Right hindlimb (tissue), 1 donor: ENCODE measurements at regions not wholly inside any gene's neighbourhood (a gene's known extent, or its start where the extent isn't known, plus 50 kb on each side); places are given as distances from the start of the nearest gene placed in this dataset.
"Not testable (repeated sequence)": the region's sequence is repeated elsewhere in the genome, so short reads cannot be mapped to it uniquely, and the experiment has no call there.

Experiments
- DNase-seq: peaks from one replicate; pipeline ENCODE4 v3.0.0-alpha.2; 2018

DNA sequence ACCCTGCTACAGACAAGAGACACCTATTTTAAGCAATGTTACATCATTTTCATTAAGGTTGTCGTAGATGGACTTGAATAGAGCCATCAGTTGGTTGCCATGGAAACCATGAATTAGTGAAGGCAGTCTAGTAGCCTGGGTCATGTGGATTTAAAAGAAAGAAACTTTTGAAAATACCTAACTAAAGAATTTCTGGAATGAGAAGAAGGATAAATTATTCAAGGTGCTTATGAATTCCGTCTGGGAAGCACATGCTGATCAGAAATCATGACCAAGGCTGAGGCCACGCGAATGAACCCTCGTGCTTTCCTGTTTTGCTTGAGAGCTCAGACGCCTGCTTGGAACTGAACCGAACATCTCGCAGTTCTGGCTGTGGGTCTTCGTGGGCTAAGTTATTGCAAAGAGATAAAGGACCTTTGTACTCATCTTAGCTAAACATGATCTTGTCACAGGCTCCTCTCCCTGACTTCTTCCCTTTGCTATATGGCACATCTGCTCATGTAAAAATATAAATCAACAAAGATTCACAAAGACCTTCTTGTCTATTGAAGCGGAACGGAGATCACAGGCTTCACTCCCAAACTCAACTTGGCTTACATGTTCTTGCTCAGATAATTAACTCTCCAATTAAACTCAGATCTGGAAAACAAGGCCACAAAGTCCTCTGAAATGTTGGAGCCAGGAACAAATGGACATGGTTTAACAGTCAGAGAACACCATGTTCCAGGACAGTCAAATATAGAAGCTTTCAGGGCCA lies 140.2 kb downstream of the NUFIP1 start:
- DNase-seq, result no peak

DNA sequence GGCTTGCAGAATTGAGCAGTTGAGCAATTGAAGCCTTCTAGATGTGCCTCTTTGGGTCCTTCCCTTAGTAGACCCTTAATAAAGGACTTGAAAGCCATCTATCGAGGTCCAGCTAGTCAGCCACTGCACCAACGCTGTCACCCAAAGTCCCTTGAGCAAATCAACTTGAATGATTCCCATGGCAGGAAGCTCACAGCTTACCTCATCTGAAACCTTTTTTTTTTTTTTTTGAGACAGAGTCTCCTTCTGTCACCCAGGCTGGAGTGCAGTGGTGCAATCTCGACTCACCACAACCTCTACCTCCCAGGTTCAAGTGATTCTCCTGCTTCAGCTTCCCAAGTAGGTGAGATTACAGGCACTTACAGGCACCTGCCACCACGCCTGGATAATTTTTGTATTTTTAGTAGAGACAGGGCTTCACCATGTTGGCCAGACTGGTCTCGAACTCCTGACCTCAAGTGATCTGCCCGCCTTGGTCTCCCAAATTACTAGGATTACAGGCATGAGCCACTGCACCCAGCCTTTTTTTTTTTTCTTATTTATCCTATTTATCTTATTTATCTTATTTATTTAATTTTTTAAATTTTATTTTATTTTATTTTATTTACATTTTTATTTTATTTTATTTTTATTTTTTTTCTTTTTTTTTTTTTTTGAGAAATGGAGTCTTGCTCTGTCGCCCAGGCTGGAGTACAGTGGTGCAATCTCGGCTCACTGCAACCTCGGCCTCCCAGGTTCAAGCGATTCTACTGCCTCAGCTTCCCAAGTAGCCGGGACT lies 143.8 kb downstream of the NUFIP1 start:
- not testable (repeated sequence) for DNase-seq

DNA sequence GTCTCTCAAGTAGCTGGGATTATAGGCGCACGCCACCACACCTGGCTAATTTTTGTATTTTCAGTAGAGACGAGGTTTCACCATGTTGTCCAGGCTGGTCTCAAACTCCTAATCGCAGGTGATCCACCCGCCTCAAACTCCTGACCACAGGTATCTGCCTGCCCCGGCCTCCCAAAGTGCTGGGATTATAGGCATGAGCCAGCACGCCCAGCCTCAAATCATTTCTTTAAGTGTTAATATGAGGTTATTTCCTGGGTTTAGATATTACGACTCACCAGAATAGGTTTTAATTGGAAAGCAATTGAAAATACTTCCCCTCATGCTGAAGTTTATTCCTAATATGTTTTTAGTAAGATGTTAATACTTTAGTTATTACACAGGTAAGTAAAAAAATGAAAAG lies 144.5 kb downstream of the NUFIP1 start:
- no peak for DNase-seq

DNA sequence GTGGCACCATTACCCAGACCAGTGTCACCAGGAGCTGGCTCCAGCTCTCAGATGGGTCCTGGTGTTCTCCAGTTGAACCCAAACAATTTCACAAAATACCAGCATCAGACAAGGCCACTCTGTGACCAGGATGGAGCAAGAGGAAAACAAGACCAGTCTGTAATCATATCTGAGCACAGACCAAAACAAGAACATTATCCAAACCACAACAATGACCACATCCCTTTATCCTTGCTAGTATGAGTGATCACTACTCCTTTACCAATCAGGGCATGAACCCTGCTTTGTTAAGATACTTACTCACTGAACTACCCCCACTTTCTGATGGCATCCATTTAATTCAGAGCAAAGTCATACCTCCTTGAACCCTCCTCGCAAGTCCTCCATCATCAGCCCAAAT lies 145.9 kb downstream of the NUFIP1 start:
- DNase-seq, result no peak

DNA sequence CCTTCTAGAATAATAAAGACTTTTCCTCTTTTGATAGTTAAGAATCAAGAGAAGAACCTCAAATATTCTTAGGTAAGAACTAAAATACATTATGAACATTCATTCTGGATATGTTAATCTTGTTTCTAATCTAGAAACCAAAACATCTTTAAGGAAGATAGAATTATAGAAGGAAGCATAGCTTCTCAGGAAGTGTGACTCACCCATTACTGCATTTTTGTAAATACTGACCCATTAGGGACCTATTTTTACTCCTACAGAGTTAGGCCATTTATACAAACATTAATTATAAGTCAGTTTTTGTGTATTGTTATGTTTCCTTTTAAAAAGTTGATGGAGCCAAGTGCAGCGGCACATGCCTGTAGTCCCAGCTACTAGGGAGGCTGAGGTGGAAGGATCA lies 147.1 kb downstream of the NUFIP1 start:
- no peak for DNase-seq

DNA sequence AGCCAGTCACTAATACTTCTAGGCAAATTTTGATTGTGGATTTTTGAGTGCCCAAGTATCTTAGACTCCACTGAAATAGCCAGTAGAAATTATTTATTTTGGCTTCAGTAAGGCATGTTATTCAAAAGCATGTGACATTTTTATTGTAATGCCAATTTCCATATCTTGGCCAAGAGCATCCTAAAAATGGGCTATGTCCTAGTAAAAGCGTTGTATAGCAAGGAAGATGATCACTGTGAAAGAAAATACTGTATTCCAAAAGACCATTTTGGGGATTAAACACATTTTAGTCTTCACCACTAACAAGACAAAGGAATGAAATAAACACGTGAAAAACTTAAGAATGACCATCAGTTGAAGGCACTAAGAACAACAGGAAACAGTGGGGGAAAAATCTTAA lies 149.1 kb downstream of the NUFIP1 start:
- DNase-seq, result no peak

DNA sequence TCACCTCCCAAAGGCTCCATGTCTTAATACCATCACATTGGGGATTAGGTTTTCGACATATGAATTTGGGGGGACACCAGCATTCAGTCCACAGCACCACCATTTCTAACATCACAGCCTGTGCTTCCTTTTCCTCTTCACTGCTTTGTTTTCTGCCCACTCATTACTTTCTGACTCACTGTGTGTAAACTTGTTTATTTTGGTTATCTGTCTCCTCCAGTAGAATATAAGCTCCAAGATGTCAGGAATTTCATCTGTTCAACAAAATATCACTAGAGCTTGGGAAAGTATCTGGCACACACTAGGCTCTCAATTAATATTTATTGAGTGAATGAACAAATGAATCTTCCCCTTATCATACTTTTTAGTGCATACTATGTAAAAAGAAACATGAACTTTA lies 152.0 kb downstream of the NUFIP1 start:
- no peak for DNase-seq

DNA sequence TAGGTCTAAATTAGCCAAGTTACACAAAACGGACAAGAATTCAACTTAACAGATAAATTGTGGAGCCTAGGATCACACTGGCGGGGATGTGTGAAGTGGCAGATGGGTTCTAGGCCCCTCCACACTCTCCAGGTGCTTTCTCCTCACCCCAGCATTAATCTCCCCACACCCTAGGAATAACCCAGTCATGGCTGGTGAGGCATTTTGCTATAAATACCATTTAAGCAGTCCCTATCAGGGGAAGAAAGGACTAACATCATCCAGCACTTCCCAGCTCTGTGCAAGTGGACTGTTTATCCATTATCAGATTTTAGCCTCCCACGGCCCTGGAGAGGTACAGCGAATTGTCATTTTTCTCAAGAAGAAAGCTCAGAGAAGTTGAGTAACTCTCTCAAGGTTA lies 154.9 kb downstream of the NUFIP1 start:
- DNase-seq, result no peak

DNA sequence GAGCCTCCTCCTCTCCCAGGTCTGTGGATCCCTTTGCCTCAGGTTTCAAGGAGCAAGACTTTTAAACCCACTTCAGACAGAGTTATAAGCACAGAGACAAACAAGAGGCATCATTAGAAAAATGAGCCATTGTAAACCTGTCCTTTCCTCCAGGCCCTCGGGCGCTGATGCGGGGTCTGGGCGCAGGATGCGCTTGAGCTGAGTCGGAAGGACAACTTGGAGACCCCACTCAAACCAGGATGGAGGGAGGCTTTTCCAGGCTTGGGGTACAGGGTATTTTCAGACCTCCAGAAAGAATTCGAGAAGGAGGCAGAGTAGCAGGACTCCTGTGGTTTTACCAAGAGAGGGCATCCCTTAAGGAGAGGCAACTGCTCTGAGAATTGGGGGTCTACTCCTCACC lies 155.6 kb downstream of the NUFIP1 start:
- no peak for DNase-seq

DNA sequence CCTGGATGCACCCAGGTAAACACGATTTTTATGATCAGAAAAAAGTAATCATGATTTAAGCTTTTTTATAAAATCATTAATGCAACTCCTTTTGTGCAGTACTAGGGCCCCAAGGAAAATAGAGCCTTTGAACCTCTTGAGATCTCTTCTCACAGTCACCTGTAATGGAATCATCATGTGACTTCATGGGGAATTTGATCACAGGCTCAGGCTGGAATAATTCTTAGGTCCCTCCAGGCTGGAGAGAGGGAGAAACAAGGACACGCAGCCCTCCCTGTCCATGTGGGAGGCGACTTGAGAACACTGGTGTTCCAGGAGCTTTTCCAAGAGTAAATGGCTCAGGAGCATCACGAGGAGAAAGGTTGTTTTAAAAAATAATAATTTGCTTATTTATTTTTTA lies 156.1 kb downstream of the NUFIP1 start:
- DNase-seq, result no peak

DNA sequence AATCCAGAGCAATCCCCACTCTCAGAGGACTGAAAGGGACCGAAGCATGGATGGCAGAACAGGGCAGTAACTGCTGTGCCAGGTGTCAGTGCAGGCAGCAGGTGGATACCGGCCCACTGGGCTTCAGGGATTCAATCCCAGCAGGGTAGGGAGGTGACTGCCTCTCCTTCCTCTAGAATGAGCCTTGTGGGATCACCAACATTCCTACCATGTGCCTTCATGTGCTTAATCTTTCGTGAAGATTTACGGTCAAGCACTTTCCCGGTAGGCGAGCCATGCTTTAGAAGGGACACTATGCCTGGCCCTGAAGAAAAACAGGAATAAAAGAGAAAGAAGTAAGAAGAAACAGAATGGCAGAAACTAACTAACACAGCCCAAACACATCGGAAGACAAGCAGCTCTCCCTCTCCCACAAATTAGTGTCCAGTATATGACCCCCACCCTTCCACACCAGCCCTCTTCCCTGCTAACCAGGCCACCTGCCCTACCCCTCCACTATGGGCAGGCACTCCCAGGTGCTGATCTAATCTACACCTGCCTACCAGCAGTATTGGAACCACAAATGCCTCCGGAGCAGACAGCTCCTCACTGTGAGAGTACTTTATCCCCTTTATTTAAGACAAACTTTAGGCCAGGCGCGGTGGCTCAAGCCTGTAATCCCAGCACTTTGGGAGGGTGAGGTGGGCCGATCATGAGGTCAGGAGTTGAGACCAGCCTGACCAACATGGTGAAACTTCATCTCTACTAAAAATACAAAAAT lies 162.5 kb downstream of the NUFIP1 start:
- DNase-seq, result no peak

DNA sequence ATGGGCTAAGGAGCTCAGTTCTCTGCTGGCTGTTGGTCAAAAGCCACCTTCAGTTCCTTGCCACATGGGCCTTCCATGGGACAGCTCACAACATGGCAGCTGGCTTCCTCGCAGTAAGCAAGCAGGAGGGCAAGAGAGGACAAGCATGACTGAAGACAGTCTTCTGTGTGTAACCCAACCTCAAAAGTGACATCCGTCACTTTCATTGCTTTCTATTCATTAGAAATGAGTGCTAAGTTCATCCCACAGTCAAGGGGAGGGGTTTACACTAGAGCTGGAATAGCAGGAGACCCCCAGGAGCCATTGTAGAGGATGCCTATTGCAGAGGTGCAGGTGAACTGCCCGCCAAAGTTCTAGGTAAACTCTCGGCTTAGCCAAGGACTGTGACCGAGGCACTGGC lies 163.3 kb downstream of the NUFIP1 start:
- DNase-seq, result no peak

DNA sequence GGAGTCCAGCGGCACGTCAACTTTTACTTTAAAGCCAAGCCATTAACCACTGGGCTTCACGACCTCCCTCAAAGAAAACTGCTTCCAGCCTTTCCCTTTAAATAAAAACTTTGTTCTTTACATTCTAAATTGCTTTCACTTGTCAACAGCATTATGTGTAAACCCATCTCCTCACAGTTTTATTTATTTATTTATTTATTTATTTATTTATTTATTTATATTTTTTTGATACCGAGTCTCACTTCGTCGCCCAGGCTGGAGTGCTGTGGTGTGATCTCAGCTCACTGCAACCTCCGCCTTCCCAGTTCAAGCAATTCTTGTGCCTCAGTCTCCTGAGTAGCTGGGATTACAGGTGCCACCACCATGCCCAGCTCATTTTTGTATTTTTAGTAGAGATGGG lies 165.7 kb downstream of the NUFIP1 start:
- DNase-seq, result not testable (repeated sequence)

DNA sequence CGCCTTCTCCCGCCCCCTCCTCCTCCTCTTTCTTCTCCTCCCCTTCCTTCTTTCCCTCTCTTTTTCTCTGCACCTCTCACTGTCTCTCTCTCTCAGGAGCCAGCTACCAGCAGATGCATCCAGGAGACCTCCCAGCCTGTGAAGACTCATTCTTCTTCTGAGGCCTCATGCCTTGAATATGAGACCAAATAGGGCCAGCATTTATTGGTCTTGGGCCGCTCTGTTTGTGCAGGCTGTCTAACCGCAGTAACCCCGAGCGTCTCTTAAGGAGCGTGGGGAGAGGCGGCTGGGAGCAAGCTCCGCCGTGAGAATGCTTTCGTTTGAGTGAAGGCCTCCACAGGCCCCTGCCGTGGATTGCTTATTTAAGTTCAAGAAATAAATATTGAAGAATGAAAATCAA lies 167.0 kb downstream of the NUFIP1 start:
- no peak for DNase-seq

DNA sequence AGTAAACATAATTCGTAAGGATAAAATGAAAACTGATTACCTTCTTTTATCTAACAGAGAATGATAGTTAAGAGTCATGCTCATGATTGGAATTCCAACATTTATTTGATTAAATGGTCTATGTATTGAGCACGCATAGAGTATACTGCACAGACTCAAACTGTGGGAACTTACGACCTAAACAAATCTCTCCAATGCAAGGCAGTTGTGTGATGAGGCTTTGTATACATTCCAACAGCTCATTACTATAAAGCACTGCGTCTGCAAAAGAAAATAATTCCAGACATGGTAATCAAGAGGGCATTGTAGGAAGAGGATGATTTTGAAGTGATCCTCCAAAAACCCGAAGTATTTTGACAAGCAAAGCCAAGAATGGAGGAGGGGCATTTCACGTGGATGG lies 169.5 kb downstream of the NUFIP1 start:
- DNase-seq, result no peak

DNA sequence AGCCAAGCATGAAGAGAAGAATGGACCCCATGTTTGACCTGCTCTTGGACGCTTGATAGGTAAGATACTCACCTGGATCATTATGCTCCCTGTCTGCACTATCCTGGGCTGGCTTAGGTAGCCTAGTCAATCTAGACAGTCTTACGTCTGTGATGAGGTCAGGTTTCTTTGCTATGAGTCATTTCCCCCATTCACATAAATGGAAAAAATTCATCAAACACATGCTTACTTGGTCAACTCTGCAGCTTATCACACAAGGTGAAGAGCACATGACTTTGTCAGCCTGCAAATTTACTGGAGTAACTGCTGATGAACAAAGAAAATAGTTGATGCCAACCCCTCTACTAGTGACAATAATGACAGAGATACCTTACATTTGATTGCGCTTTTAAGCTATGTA lies 170.0 kb downstream of the NUFIP1 start:
- no peak for DNase-seq

DNA sequence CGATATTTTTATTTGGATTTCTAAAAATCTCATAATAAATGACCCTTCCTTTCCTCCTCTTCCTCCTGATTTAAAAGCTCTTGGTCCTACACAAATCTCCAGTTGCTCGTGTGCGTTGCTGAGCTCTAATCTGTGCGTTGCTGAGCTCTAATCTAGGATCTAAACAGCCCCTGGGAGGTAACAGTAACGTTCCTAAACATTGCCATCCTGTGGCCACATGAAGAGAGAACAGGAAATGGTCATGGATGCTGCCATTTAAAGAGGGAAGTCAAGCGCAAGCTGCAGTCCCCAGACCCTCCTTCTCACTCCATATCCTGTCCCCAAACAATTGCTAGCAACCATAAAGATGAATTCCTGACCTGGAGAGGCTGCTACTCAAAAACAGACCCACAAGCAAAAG lies 170.8 kb downstream of the NUFIP1 start:
- no peak for DNase-seq

DNA sequence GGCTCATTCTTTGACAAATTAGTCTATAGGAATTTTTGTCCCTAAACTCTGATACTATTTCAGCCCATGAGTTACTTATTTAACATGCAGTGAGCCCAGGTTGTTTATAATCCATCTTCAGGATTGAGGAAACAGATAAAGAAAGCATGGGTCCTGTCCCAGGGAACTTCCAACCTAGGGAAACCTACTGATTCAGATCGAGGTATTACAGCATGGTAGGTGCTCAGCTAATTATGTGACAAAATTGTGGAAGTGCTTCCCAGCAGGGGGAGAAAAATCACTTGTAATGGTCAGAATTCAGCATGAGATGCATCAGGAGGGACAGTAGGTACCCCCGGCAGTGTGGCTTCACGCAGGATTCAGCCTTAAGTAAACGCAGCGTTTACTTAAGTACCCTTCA lies 171.3 kb downstream of the NUFIP1 start:
- DNase-seq, result no peak

DNA sequence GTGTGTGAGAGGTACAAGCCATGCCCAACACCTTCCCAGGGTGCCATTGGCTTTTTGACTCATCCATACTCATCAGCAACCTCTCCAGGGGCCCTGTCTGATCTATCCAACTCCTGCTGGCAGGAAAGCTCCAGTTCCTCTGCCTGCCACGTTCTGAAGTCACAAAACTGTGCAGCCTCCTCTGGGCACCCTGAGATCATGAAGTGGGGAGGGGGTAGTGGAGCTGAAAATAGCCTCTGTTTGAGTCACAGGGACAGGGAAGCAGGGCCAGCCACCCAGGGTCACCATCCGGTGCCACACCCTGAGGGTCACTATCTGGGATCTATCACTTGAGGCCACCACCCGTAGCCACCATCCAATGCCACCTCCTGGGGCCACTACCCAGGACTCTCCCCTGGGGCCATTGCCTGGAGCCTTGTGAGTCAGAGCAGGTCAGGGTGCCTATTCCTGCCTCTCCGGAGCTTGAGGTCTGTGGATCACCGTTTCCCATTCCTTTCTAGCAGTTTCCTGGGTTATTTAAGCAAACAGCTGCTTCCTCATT lies 172.1 kb downstream of the NUFIP1 start:
- no peak for DNase-seq

DNA sequence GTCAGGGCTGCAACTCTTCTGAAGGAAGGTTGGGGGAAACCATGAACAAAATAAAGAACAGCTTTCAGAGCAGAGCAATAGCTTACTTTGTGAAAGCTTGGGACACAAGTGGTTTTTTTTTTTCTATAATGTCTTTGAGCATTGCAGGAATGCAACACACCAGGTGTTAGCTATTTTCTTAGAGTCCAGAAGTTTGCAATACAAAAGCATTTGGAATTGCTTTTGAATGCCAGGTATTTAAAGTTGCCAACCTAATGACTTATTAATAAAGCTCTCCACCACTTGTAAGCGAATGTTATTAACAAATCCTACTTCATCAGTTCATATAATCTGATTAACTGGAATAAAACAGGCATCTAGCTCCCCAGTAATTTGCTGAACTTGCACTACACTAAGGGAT lies 172.6 kb downstream of the NUFIP1 start:
- no peak for DNase-seq

DNA sequence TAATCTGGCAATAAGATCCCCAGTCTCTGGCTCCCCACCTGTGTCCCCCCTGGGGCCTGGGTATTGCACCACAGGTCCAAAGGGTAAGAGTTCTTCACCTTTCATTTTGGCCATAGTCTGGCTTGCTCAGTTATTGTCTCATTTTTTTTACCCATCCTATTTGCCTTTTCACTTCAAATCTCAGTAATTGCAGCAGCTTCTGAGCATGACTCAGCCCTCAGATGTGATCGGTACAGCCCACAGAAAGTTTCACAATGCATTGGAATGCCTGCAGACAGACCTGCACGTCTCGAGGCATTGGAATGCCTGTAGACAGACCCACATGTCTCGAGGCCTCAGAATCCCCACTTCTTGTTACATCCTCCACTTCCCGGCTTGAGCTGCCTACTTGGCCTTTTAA lies 173.6 kb downstream of the NUFIP1 start:
- DNase-seq, result no peak

DNA sequence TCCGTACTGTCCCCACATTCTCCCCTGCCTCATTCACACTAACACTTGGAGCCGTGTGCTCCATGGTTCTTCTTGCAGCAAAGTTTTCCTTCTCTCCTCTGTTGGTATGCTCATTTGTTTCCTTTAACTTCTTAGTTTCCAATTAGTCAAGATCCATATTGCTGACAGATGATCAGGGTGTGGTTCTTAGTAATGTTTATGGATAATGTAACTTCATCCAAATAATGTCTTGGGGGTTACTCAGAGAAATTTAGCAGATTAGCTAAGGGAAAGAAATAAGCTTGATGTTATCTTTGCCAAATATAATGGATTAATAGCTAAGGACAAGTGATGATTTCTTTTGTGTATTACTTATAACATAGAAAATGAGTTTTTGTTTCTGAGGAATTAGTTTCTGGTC lies 174.4 kb downstream of the NUFIP1 start:
- no peak for DNase-seq

DNA sequence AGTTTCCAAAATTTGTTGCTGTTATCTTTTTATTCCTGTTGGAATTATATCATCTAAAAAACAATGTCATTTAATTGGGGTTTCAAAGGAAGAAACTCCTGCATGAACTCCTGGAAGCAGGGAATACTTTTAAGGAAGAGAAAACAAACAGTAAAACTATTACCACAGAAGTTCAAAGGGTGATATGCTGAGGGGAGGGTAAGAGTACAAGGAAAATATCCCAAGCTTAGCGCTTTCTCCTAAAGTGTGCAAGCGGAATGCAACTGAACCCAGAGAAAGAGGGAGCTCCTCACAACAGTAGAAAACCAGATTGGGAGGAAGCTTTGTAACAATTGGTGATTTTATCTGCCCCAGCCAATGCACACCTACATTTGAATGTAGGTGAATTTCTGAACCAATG lies 175.1 kb downstream of the NUFIP1 start:
- no peak for DNase-seq

DNA sequence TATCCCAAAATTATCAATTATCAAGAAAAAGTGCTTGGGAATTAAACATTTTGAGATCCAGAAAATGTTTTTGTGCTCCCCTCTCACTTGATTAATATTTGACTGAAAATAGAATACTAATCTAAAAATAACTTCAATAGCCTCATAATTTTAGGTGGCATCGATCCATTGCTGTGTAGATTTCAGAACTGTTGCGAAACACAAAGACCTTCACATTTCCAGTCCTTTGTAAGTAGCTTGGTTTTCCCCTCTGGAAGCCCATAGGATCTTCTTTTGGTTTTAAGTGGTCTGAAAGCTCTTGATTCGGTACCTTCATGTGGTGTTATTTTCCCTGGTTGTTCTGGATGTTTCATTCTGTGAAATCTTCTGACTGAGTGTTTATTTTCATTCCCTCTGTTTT lies 176.5 kb downstream of the NUFIP1 start:
- no peak for DNase-seq
